ENCODE measurements at regions not wholly inside any gene's neighbourhood (a gene's known extent, or its start where the extent isn't known, plus 50 kb on each side); places are given as distances from the start of the nearest gene placed in this dataset.

- DNase-seq (ENCODE audit: low read depth), result no peak
- no peak for TF ChIP-seq CTCF (IDR thresholded peaks at IDR 0.05; ENCODE audit: low read depth, low read length, missing control alignments)
- no peak overlapping the region for H3K4me3 ChIP-seq (ENCODE audit: low read depth, low read length)
These were observed 217.6 kb downstream of the KBTBD8 start for GRCh38 chr3:67215690-67216089.

- no peak for DNase-seq (ENCODE audit: low read depth)
- TF ChIP-seq CTCF (IDR thresholded peaks at IDR 0.05; ENCODE audit: low read depth, low read length, missing control alignments), result no peak
- H3K4me3 ChIP-seq (ENCODE audit: low read depth, low read length), result no peak overlapping the region
These were observed 228.9 kb downstream of the KBTBD8 start for GRCh38 chr3:67227030-67227429.

GRCh38 chr3:67228136-67228535, 230.0 kb downstream of the KBTBD8 start:
- DNase-seq (ENCODE audit: low read depth), result no peak
- no peak overlapping the region for H3K4me3 ChIP-seq (ENCODE audit: low read depth, low read length)
- no peak for TF ChIP-seq CTCF (IDR thresholded peaks at IDR 0.05; ENCODE audit: low read depth, low read length, missing control alignments)

GRCh38 chr3:67232642-67233041, 234.5 kb downstream of the KBTBD8 start:
- DNase-seq (ENCODE audit: low read depth), result no peak
- H3K4me3 ChIP-seq (ENCODE audit: low read depth, low read length), result no peak overlapping the region
- TF ChIP-seq CTCF (IDR thresholded peaks at IDR 0.05; ENCODE audit: low read depth, low read length, missing control alignments), result no peak

GRCh38 chr3:67239353-67239752, 241.2 kb downstream of the KBTBD8 start:
- no peak for DNase-seq (ENCODE audit: low read depth)
- TF ChIP-seq CTCF (IDR thresholded peaks at IDR 0.05; ENCODE audit: low read depth, low read length, missing control alignments), result no peak
- H3K4me3 ChIP-seq (ENCODE audit: low read depth, low read length), result no peak overlapping the region

- no peak for TF ChIP-seq CTCF (IDR thresholded peaks at IDR 0.05; ENCODE audit: low read depth, low read length, missing control alignments)
- H3K4me3 ChIP-seq (ENCODE audit: low read depth, low read length), result no peak overlapping the region
- DNase-seq (ENCODE audit: low read depth), result no peak
These were observed 243.0 kb downstream of the KBTBD8 start for GRCh38 chr3:67241084-67241483.

- H3K4me3 ChIP-seq (ENCODE audit: low read depth, low read length), result no peak overlapping the region
- no peak for DNase-seq (ENCODE audit: low read depth)
- no peak for TF ChIP-seq CTCF (IDR thresholded peaks at IDR 0.05; ENCODE audit: low read depth, low read length, missing control alignments)
These were observed 246.0 kb downstream of the KBTBD8 start for GRCh38 chr3:67244130-67244529.
